WTC11 (cell line): ENCODE measurements at regions not wholly inside any gene's neighbourhood (a gene's known extent, or its start where the extent isn't known, plus 50 kb on each side); places are given as distances from the start of the nearest gene placed in this dataset.

Experiments used
- CTCF ChIP-seq: fragments of 200-600 bp; IDR thresholded peaks from 2 replicates; pipeline ENCODE4 v1.8.0; 2022; ENCODE audit warnings: antibody characterized with exemption
- HMGA2 ChIP-seq: fragments of 250-450 bp; sonication (Bioruptor Pico); IDR thresholded peaks from 2 replicates; pipeline ENCODE4 v1.4.0; 2021; ENCODE audit warnings: mild to moderate bottlenecking, moderate library complexity
- MAX ChIP-seq: sonication (generic); formaldehyde crosslinking; IDR thresholded peaks from 2 replicates; pipeline ENCODE4 v1.8.0; 2022; ENCODE audit warnings: mild to moderate bottlenecking, missing genetic modification reagents
- RELA ChIP-seq: sonication (generic); formaldehyde crosslinking; IDR thresholded peaks from 2 replicates; pipeline ENCODE4 v1.8.1; 2022; ENCODE audit warnings: missing genetic modification reagents, mild to moderate bottlenecking, borderline replicate concordance
- SP1 ChIP-seq: sonication (generic); formaldehyde crosslinking; conservative IDR thresholded peaks from 2 replicates; pipeline ENCODE4 v1.8.1; 2022; ENCODE audit warnings: missing genetic modification reagents
- USF1 ChIP-seq: sonication (generic); formaldehyde crosslinking; IDR thresholded peaks from 2 replicates; pipeline ENCODE4 v1.8.0; 2022; ENCODE audit warnings: mild to moderate bottlenecking, missing genetic modification reagents

- no peak for TF ChIP-seq CTCF
- TF ChIP-seq MAX, result no peak
- no peak for TF ChIP-seq RELA (CRISPR knock-in tag)
- no peak for TF ChIP-seq HMGA2
- no peak for TF ChIP-seq USF1 (CRISPR knock-in tag)
- no peak for TF ChIP-seq SP1 (CRISPR knock-in tag)
These were observed 277.6 kb upstream of the NCAM2 start for GRCh38 chr21:20720623-20721022.
